CD14-positive monocyte (primary cell): ENCODE measurements at regions not wholly inside any gene's neighbourhood (a gene's known extent, or its start where the extent isn't known, plus 50 kb on each side); places are given as distances from the start of the nearest gene placed in this dataset.

Experiments
- DNase-seq, 3 donors: peaks; one replicate each; pipeline ENCODE4 v3.0.0-alpha.2; 2011 to 2022
- H2AFZ ChIP-seq: 2 replicates; pipeline ENCODE4 v1.6.0; 2012; ENCODE audit warnings: mild to moderate bottlenecking, low read depth, low read length, inconsistent platforms; ENCODE audit not compliant: insufficient read depth, poor library complexity, severe bottlenecking
- H3K27ac ChIP-seq, 2 donors: 1 replicate in 1 of 2; 2 replicates in 1 of 2; pipeline ENCODE4 v1.5.1; 2012 to 2013; ENCODE audit warnings: low read length in 2 of 2, control low read depth in 1 of 2, inconsistent platforms in 1 of 2, low read depth in 1 of 2, mild to moderate bottlenecking in 1 of 2
- H3K27me3 ChIP-seq, 2 donors: one replicate each; pipeline versions ENCODE4 v1.6.0 to v1.6.1; 2011 to 2013; ENCODE audit warnings: low read length in 2 of 2; ENCODE audit not compliant: control insufficient read depth in 2 of 2, insufficient read depth in 2 of 2
- H3K36me3 ChIP-seq, 2 donors: replicated peaks in 1 of 2; 1 replicate in 1 of 2; 2 replicates in 1 of 2; pipeline versions ENCODE4 v1.5.1 to v1.6.1; 2012 to 2013; ENCODE audit warnings: low read length in 2 of 2, control low read depth in 1 of 2, inconsistent platforms in 1 of 2, mild to moderate bottlenecking in 1 of 2; ENCODE audit not compliant: insufficient read depth in 2 of 2, control insufficient read depth in 1 of 2
- H3K4me1 ChIP-seq, 2 donors: 1 replicate in 1 of 2; 2 replicates in 1 of 2; pipeline versions ENCODE4 v1.5.1 to v1.6.1; 2012 to 2013; ENCODE audit warnings: low read length in 2 of 2, control low read depth in 1 of 2, inconsistent platforms in 1 of 2, mild to moderate bottlenecking in 1 of 2, moderate library complexity in 1 of 2; ENCODE audit not compliant: insufficient read depth in 2 of 2, control insufficient read depth in 1 of 2
- H3K4me2 ChIP-seq: replicated peaks from 2 replicates; pipeline ENCODE3; 2012; ENCODE audit warnings: low read length, moderate library complexity, mild to moderate bottlenecking; ENCODE audit not compliant: poor library complexity, severe bottlenecking; ENCODE audit errors: extremely low read depth
- H3K4me3 ChIP-seq, 3 experiments: fragments of 200-600 bp in 1 of 3; sonication (generic) in 1 of 3; replicated peaks in 1 of 3; 1 replicate in 2 of 3; 2 replicates in 1 of 3; pipeline ENCODE4 v1.5.1; 2011 to 2013; ENCODE audit warnings: low read length in 3 of 3, mild to moderate bottlenecking in 3 of 3, control low read depth in 2 of 3, low read depth in 2 of 3, inconsistent platforms in 1 of 3, moderate library complexity in 1 of 3
- H3K79me2 ChIP-seq: 2 replicates; pipeline ENCODE4 v1.6.0; 2012; ENCODE audit warnings: mild to moderate bottlenecking, control low read depth, inconsistent platforms, low read length, moderate library complexity; ENCODE audit not compliant: insufficient read depth
- H3K9ac ChIP-seq: 2 replicates; pipeline ENCODE4 v1.6.0; 2017; ENCODE audit warnings: low read length, mild to moderate bottlenecking; ENCODE audit not compliant: insufficient read depth, poor library complexity, severe bottlenecking
- H3K9me3 ChIP-seq, 2 donors: replicated peaks in 1 of 2; 1 replicate in 1 of 2; 2 replicates in 1 of 2; pipeline versions ENCODE4 v1.5.1 to v1.6.1; 2012 to 2013; ENCODE audit warnings: low read length in 2 of 2, control low read depth in 1 of 2; ENCODE audit not compliant: control insufficient read depth in 1 of 2, insufficient read depth in 1 of 2
- H4K20me1 ChIP-seq: 2 replicates; pipeline ENCODE4 v1.6.0; 2012; ENCODE audit warnings: mild to moderate bottlenecking, low read length, control low read depth, moderate library complexity; ENCODE audit not compliant: insufficient read depth
- H3K27ac Mint-ChIP-seq, 7 donors: one replicate each; pipeline ENCODE4 v1.8.0; 2020; ENCODE audit warnings: mild to moderate bottlenecking in 7 of 7, mixed read lengths in 7 of 7, moderate library complexity in 6 of 7, inconsistent platforms in 2 of 7
- H3K27me3 Mint-ChIP-seq, 3 donors: one replicate each; pipeline ENCODE4 v1.8.0; 2021 to 2022; ENCODE audit warnings: low read depth in 3 of 3, mild to moderate bottlenecking in 3 of 3, mixed read lengths in 3 of 3, moderate library complexity in 3 of 3, inconsistent platforms in 1 of 3
- H3K36me3 Mint-ChIP-seq, 2 donors: one replicate each; pipeline ENCODE4 v1.8.0; 2020; ENCODE audit warnings: mixed read lengths in 2 of 2, inconsistent platforms in 1 of 2, mild to moderate bottlenecking in 1 of 2
- H3K4me1 Mint-ChIP-seq: one replicate; pipeline ENCODE4 v1.8.0; 2020; ENCODE audit warnings: mild to moderate bottlenecking, mixed read lengths
- H3K4me3 Mint-ChIP-seq, 2 donors: one replicate each; pipeline ENCODE4 v1.8.0; 2020; ENCODE audit warnings: mild to moderate bottlenecking in 2 of 2, mixed read lengths in 2 of 2, moderate library complexity in 1 of 2
- H3K9me3 Mint-ChIP-seq, 7 donors: one replicate each; pipeline ENCODE4 v1.8.0; 2020 to 2022; ENCODE audit warnings: mixed read lengths in 7 of 7, mild to moderate bottlenecking in 6 of 7, moderate library complexity in 6 of 7, inconsistent platforms in 2 of 7
- CTCF ChIP-seq: fragments of 200-600 bp; IDR thresholded peaks from one replicate; pipeline ENCODE4 v1.8.0; 2022; ENCODE audit warnings: antibody characterized with exemption, mild to moderate bottlenecking
- WGBS: methylation state at CpG from one replicate; pipeline ENCODE4 v1.1.5; 2013; ENCODE audit warnings: missing lambda C conversion rate; ENCODE audit not compliant: insufficient coverage; 5-methylcytosine and 5-hydroxymethylcytosine counted together
- intact Hi-C, 2 donors: fragments of 100-400 bp; cut with micrococcal nuclease; formaldehyde crosslinking; loops; one replicate each; pipeline versions ENCODE4 v1.15.0 to v1.15.1; 2023

GRCh38 chr10:4033341-4033896 is 248.4 kb upstream of the KLF6 start:
- H3K36me3 Mint-ChIP-seq, result no peaks in the 10 kb centered on the region
- TF ChIP-seq CTCF, result no peak
- DNase-seq, result no peak
- Histone ChIP-seq H2AFZ (no peak overlapping the region), H3K27ac (no peak overlapping the region), H3K4me2 (no peak overlapping the region), H3K9me3 (no peaks in the 10 kb centered on the region), H3K27me3 (no peaks in the 10 kb centered on the region), H3K79me2 (no peaks in the 10 kb centered on the region), H3K9ac (no peak overlapping the region), H3K4me1 (peaks cover 10 to 14% of the 10 kb centered on the region in 2 donors), H3K36me3 (no peaks in the 10 kb centered on the region), H4K20me1 (no peaks in the 10 kb centered on the region), H3K4me3 (no peak overlapping the region)
- peaks cover 0 to 2% (median 2%) of the 10 kb centered on the region in 3 donors for H3K27me3 Mint-ChIP-seq
- 94% methylated on average over 5 of the region's 8 CpGs for WGBS
- H3K9me3 Mint-ChIP-seq, result no peaks in the 10 kb centered on the region
- intact Hi-C loops, result no loop called here
- H3K27ac Mint-ChIP-seq, result peak overlapping the region in 3 of 7 donors; percentile 46 to 74 (median 50)
- H3K4me1 Mint-ChIP-seq, result peaks cover 24% of the 10 kb centered on the region
- H3K4me3 Mint-ChIP-seq, result no peak overlapping the region

- no peak overlapping the region for H3K4me3 Mint-ChIP-seq
- Histone ChIP-seq H3K27ac (no peak overlapping the region), H3K4me2 (no peak overlapping the region), H3K9me3 (no peaks in the 10 kb centered on the region), H3K9ac (no peak overlapping the region), H3K4me1 (peaks cover 0 to 6% of the 10 kb centered on the region in 2 donors), H4K20me1 (no peaks in the 10 kb centered on the region), H3K79me2 (no peaks in the 10 kb centered on the region), H3K27me3 (no peaks in the 10 kb centered on the region), H3K4me3 (no peak overlapping the region), H3K36me3 (no peaks in the 10 kb centered on the region), H2AFZ (no peak overlapping the region)
- intact Hi-C loops, result no loop called here
- H3K4me1 Mint-ChIP-seq, result peaks cover 15% of the 10 kb centered on the region
- H3K36me3 Mint-ChIP-seq, result no peaks in the 10 kb centered on the region
- TF ChIP-seq CTCF, result no peak
- WGBS, result 98% methylated on average over 5 of the region's 8 CpGs
- H3K27ac Mint-ChIP-seq, result no peak overlapping the region
- no peaks in the 10 kb centered on the region for H3K9me3 Mint-ChIP-seq
- H3K27me3 Mint-ChIP-seq, result peaks cover 0 to 4% (median 2%) of the 10 kb centered on the region in 3 donors
- DNase-seq, result no peak
Observed at GRCh38 chr10:4029866-4030265, 244.9 kb upstream of the KLF6 start.
